Loucy (cell line): ENCODE measurements at regions not wholly inside any gene's neighbourhood (a gene's known extent, or its start where the extent isn't known, plus 50 kb on each side); places are given as distances from the start of the nearest gene placed in this dataset.

Experiments
- H2AFZ ChIP-seq: fragments of 200-600 bp; sonication (generic); 2 replicates; pipeline ENCODE4 v1.6.0; 2016; ENCODE audit warnings: antibody characterized with exemption, mild to moderate bottlenecking, low read length, moderate library complexity
- H3F3A ChIP-seq: fragments of 200-600 bp; 2 replicates; pipeline ENCODE4 v1.6.0; 2016; ENCODE audit warnings: antibody characterized with exemption, low read depth, mild to moderate bottlenecking
- H3K27me3 ChIP-seq: fragments of 200-600 bp; sonication (generic); 2 replicates; pipeline ENCODE4 v1.6.1; 2014; ENCODE audit warnings: low read length, mild to moderate bottlenecking; ENCODE audit not compliant: insufficient read depth, poor library complexity, severe bottlenecking
- H3K36me3 ChIP-seq: fragments of 200-600 bp; sonication (generic); 2 replicates; pipeline ENCODE4 v1.6.1; 2016; ENCODE audit warnings: low read length; ENCODE audit not compliant: insufficient read depth
- H3K4me1 ChIP-seq: fragments of 200-600 bp; sonication (generic); 2 replicates; pipeline ENCODE4 v1.5.1; 2014; ENCODE audit warnings: low read length, mild to moderate bottlenecking; ENCODE audit not compliant: insufficient read depth, poor library complexity, severe bottlenecking
- H3K4me2 ChIP-seq: fragments of 200-600 bp; sonication (generic); 2 replicates; pipeline ENCODE4 v1.6.0; 2014; ENCODE audit warnings: antibody characterized with exemption, low read length, low read depth, mild to moderate bottlenecking; ENCODE audit not compliant: poor library complexity, severe bottlenecking
- H3K4me3 ChIP-seq: fragments of 200-600 bp; sonication (generic); 2 replicates; pipeline ENCODE4 v1.5.1; 2014; ENCODE audit warnings: low read length, mild to moderate bottlenecking, mixed read lengths; ENCODE audit not compliant: poor library complexity, severe bottlenecking
- H3K79me2 ChIP-seq: fragments of 200-600 bp; sonication (generic); 2 replicates; pipeline ENCODE4 v1.6.1; 2014; ENCODE audit warnings: low read length; ENCODE audit not compliant: insufficient read depth
- H3K9ac ChIP-seq: fragments of 200-600 bp; sonication (generic); 2 replicates; pipeline ENCODE4 v1.6.0; 2014; ENCODE audit warnings: mild to moderate bottlenecking, low read depth, low read length, moderate library complexity; ENCODE audit not compliant: poor library complexity, severe bottlenecking
- H3K9me2 ChIP-seq: fragments of 200-600 bp; sonication (generic); replicated peaks from 2 replicates; pipeline ENCODE4 v1.6.1; 2016; ENCODE audit warnings: low read depth, low read length, mixed read lengths
- H3K9me3 ChIP-seq: fragments of 200-600 bp; sonication (generic); 2 replicates; pipeline ENCODE4 v1.6.1; 2014; ENCODE audit warnings: mild to moderate bottlenecking, antibody characterized with exemption, low read length, low read depth; ENCODE audit not compliant: insufficient read depth
- H4K20me1 ChIP-seq: fragments of 200-600 bp; sonication (generic); 2 replicates; pipeline ENCODE4 v1.6.0; 2014; ENCODE audit warnings: antibody characterized with exemption, low read length, mild to moderate bottlenecking; ENCODE audit not compliant: insufficient read depth, poor library complexity, severe bottlenecking
- CTCF ChIP-seq: fragments of 200-600 bp; sonication (generic); conservative IDR thresholded peaks from 2 replicates; pipeline ENCODE4 v1.5.1; 2014; ENCODE audit warnings: mild to moderate bottlenecking, antibody characterized with exemption, low read length
- EZH2phosphoT487 ChIP-seq: fragments of 200-600 bp; IDR thresholded peaks from 2 replicates; pipeline ENCODE4 v1.6.1; 2018; ENCODE audit warnings: antibody characterized with exemption, mild to moderate bottlenecking, moderate library complexity, borderline replicate concordance

GRCh38 chr6:141968632-141969031, 164.1 kb upstream of the GJE1 start:
- TF ChIP-seq CTCF (no peak), EZH2phosphoT487 (no peak)
- Histone ChIP-seq H3K9me3 (no peaks in the 10 kb centered on the region), H4K20me1 (no peaks in the 10 kb centered on the region), H3K4me1 (no peaks in the 10 kb centered on the region), H3K4me3 (no peak overlapping the region), H3K9me2 (no peaks in the 10 kb centered on the region), H3K27me3 (no peaks in the 10 kb centered on the region), H3K79me2 (no peaks in the 10 kb centered on the region), H3F3A (no peaks in the 10 kb centered on the region), H3K4me2 (no peak overlapping the region), H2AFZ (no peak overlapping the region), H3K9ac (no peak overlapping the region), H3K36me3 (no peaks in the 10 kb centered on the region)

GRCh38 chr6:141965016-141965545, 167.6 kb upstream of the GJE1 start:
- Histone ChIP-seq H3F3A (no peaks in the 10 kb centered on the region), H3K36me3 (no peaks in the 10 kb centered on the region), H3K4me2 (no peak overlapping the region), H3K9me3 (no peaks in the 10 kb centered on the region), H2AFZ (no peak overlapping the region), H3K4me3 (no peak overlapping the region), H4K20me1 (no peaks in the 10 kb centered on the region), H3K4me1 (no peaks in the 10 kb centered on the region), H3K9me2 (no peaks in the 10 kb centered on the region), H3K79me2 (no peaks in the 10 kb centered on the region), H3K27me3 (no peaks in the 10 kb centered on the region), H3K9ac (no peak overlapping the region)
- TF ChIP-seq CTCF, result no peak
- TF ChIP-seq EZH2phosphoT487, result no peak

GRCh38 chr6:141963543-141964295, 169.0 kb upstream of the GJE1 start:
- H3K4me1 ChIP-seq, result no peaks in the 10 kb centered on the region
- H3K9ac ChIP-seq, result no peak overlapping the region
- H3K4me3 ChIP-seq, result no peak overlapping the region
- H3K79me2 ChIP-seq, result no peaks in the 10 kb centered on the region
- no peak overlapping the region for H3K4me2 ChIP-seq
- no peaks in the 10 kb centered on the region for H3K36me3 ChIP-seq
- no peaks in the 10 kb centered on the region for H3K9me3 ChIP-seq
- no peaks in the 10 kb centered on the region for H3F3A ChIP-seq
- H2AFZ ChIP-seq, result no peak overlapping the region
- TF ChIP-seq CTCF (no peak), EZH2phosphoT487 (no peak)
- H3K27me3 ChIP-seq, result no peaks in the 10 kb centered on the region
- H4K20me1 ChIP-seq, result no peaks in the 10 kb centered on the region
- H3K9me2 ChIP-seq, result no peaks in the 10 kb centered on the region
